Sigmoid colon (tissue), 4 donors: ENCODE measurements at regions not wholly inside any gene's neighbourhood (a gene's known extent, or its start where the extent isn't known, plus 50 kb on each side); places are given as distances from the start of the nearest gene placed in this dataset.

Source experiments
- POLR2A ChIP-seq, 2 donors: fragments of 450-650 bp; IDR thresholded peaks; one replicate each; pipeline ENCODE4 v1.6.1; 2016; ENCODE audit warnings: antibody characterized with exemption in 2 of 2, mild to moderate bottlenecking in 2 of 2, moderate library complexity in 2 of 2
- POLR2AphosphoS5 ChIP-seq, 4 donors: sonication (generic); formaldehyde crosslinking; IDR thresholded peaks; one replicate each; pipeline ENCODE4 v1.6.1; 2017; ENCODE audit warnings: antibody characterized with exemption in 4 of 4
- TF ChIP-seq, protein P1 (sequence below), 4 experiments: fragments of 450-650 bp in 3 of 4; fragments of 200-600 bp in 1 of 4; IDR thresholded peaks; one replicate each; pipeline ENCODE4 v1.5.1; 2016 to 2019; ENCODE audit warnings: antibody characterized with exemption in 4 of 4, mild to moderate bottlenecking in 3 of 4, moderate library complexity in 2 of 4

DNA sequence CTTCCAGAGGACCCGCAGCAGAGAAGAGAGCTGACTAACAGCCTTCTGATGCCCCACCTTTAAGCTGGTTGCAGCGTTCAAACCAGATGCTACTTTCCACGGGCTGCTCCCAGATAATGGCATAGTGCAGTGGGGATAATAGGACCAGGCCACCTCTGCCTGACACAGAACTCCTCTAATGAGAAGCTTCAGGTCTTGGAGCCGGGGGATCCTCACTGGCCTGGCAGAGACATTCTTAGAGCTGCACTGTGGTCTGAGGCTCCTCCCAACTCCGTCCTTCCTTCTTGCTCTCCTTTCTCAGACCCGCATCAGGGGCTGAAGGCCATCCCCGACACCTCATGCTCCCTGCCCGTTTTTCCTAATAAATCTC lies 206.6 kb upstream of the MARCKS start:
- TF ChIP-seq, protein P1, sequence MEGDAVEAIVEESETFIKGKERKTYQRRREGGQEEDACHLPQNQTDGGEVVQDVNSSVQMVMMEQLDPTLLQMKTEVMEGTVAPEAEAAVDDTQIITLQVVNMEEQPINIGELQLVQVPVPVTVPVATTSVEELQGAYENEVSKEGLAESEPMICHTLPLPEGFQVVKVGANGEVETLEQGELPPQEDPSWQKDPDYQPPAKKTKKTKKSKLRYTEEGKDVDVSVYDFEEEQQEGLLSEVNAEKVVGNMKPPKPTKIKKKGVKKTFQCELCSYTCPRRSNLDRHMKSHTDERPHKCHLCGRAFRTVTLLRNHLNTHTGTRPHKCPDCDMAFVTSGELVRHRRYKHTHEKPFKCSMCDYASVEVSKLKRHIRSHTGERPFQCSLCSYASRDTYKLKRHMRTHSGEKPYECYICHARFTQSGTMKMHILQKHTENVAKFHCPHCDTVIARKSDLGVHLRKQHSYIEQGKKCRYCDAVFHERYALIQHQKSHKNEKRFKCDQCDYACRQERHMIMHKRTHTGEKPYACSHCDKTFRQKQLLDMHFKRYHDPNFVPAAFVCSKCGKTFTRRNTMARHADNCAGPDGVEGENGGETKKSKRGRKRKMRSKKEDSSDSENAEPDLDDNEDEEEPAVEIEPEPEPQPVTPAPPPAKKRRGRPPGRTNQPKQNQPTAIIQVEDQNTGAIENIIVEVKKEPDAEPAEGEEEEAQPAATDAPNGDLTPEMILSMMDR (IDR thresholded peaks at IDR 0.05), result no peak
- TF ChIP-seq POLR2AphosphoS5 (IDR thresholded peaks at IDR 0.05) (no peak), POLR2A (IDR thresholded peaks at IDR 0.05) (no peak)
